ENCODE measurements at regions not wholly inside any gene's neighbourhood (a gene's known extent, or its start where the extent isn't known, plus 50 kb on each side); places are given as distances from the start of the nearest gene placed in this dataset.

GRCh38 chr1:118660769-118661168, 327.4 kb downstream of the TBX15 start:
- CTCF ChIA-PET, result no interaction called here
- no peak for TF ChIP-seq EZH2 (IDR thresholded peaks at IDR 0.05; ENCODE audit: low read depth)
- TF ChIP-seq CTCF (conservative IDR thresholded peaks at IDR 0.05), result no peak

GRCh38 chr1:118659646-118660045, 328.5 kb downstream of the TBX15 start:
- intact Hi-C loops (cut with micrococcal nuclease; ENCODE audit: unreplicated experiment), result no loop called here
- no peaks in the 10 kb centered on the region for H3K9me3 ChIP-seq (ENCODE audit: insufficient read depth, low read depth)
- no peak overlapping the region for H3K27ac ChIP-seq
- H3K79me2 ChIP-seq (ENCODE audit: low read depth), result no peaks in the 10 kb centered on the region
- H3K4me1 ChIP-seq (replicated peaks; ENCODE audit: insufficient read depth), result no peaks in the 10 kb centered on the region
- TF ChIP-seq EZH2 (IDR thresholded peaks at IDR 0.05; ENCODE audit: low read depth), result no peak
- no peak for TF ChIP-seq CTCF (conservative IDR thresholded peaks at IDR 0.05)
- ChIA-PET POLR2A (ENCODE audit: unreplicated experiment) (no interaction called here), CTCF (no interaction called here)
- BruUV-seq (replicated peaks), result no TSS peak
- DNase-seq, result no peak
- no peaks in the 10 kb centered on the region for H3K36me3 ChIP-seq (ENCODE audit: low read depth)
- no peak overlapping the region for H3K4me2 ChIP-seq
- no peaks in the 10 kb centered on the region for H3K27me3 ChIP-seq (ENCODE audit: insufficient read depth, low read depth)
- no peaks in the 10 kb centered on the region for H4K20me1 ChIP-seq (ENCODE audit: insufficient read depth)
- H3K9me2 ChIP-seq (ENCODE audit: insufficient read depth), result no peaks in the 10 kb centered on the region
- H2AFZ ChIP-seq, result no peak overlapping the region
- no peaks in the 10 kb centered on the region for H3F3A ChIP-seq (ENCODE audit: insufficient read depth, low read depth)
- H3K4me3 ChIP-seq, result no peak overlapping the region

More at GRCh38 chr1:118660769-118661168, 327.4 kb downstream of the TBX15 start:
- Histone ChIP-seq H3K27me3 (ENCODE audit: insufficient read depth, low read depth) (no peaks in the 10 kb centered on the region), H3K4me2 (no peak overlapping the region), H3K4me1 (replicated peaks; ENCODE audit: insufficient read depth) (no peaks in the 10 kb centered on the region), H3K9me2 (ENCODE audit: insufficient read depth) (no peaks in the 10 kb centered on the region), H3K27ac (no peak overlapping the region), H3K4me3 (no peak overlapping the region), H3K9me3 (ENCODE audit: insufficient read depth, low read depth) (no peaks in the 10 kb centered on the region), H2AFZ (no peak overlapping the region), H3F3A (ENCODE audit: insufficient read depth, low read depth) (no peaks in the 10 kb centered on the region), H3K79me2 (ENCODE audit: low read depth) (no peaks in the 10 kb centered on the region), H3K36me3 (ENCODE audit: low read depth) (no peaks in the 10 kb centered on the region), H4K20me1 (ENCODE audit: insufficient read depth) (no peaks in the 10 kb centered on the region)
- intact Hi-C loops (cut with micrococcal nuclease; ENCODE audit: unreplicated experiment), result no loop called here
- no TSS peak for BruUV-seq (replicated peaks)
- POLR2A ChIA-PET (ENCODE audit: unreplicated experiment), result no interaction called here
- DNase-seq, result no peak

- H3K27me3 ChIP-seq (ENCODE audit: insufficient read depth, low read depth), result no peaks in the 10 kb centered on the region; the same call in 1 of the 2 replicates
- no peak for DNase-seq
- H3K27ac ChIP-seq, result no peak overlapping the region
- no peaks in the 10 kb centered on the region for H4K20me1 ChIP-seq (ENCODE audit: insufficient read depth)
- no peaks in the 10 kb centered on the region for H3K4me1 ChIP-seq (replicated peaks; ENCODE audit: insufficient read depth)
- no peak for TF ChIP-seq EZH2 (IDR thresholded peaks at IDR 0.05; ENCODE audit: low read depth)
- CTCF ChIA-PET, result no interaction called here
- no TSS peak for BruUV-seq (replicated peaks)
- no peaks in the 10 kb centered on the region for H3K36me3 ChIP-seq (ENCODE audit: low read depth)
- intact Hi-C loops (cut with micrococcal nuclease; ENCODE audit: unreplicated experiment), result no loop called here
- H3K9me2 ChIP-seq (ENCODE audit: insufficient read depth), result no peaks in the 10 kb centered on the region
- H3K79me2 ChIP-seq (ENCODE audit: low read depth), result no peaks in the 10 kb centered on the region
- H3K4me3 ChIP-seq, result no peak overlapping the region
- H2AFZ ChIP-seq, result no peak overlapping the region
- H3K4me2 ChIP-seq, result no peak overlapping the region
- H3K9me3 ChIP-seq (ENCODE audit: insufficient read depth, low read depth), result no peaks in the 10 kb centered on the region
- H3F3A ChIP-seq (ENCODE audit: insufficient read depth, low read depth), result no peaks in the 10 kb centered on the region
- POLR2A ChIA-PET (ENCODE audit: unreplicated experiment), result no interaction called here
These were observed 337.9 kb downstream of the TBX15 start for GRCh38 chr1:118650107-118650807.
